GM18870 (cell line): ENCODE measurements at regions not wholly inside any gene's neighbourhood (a gene's known extent, or its start where the extent isn't known, plus 50 kb on each side); places are given as distances from the start of the nearest gene placed in this dataset.
A peak's percentile ranks its signal among the peaks of the same experiment; 100 is the strongest.
"Not testable (repeated sequence)": the region's sequence is repeated elsewhere in the genome, so short reads cannot be mapped to it uniquely, and the experiment has no call there.

Experiments
- ATAC-seq: cut with Tn5 transposase; IDR thresholded peaks from one replicate; pipeline ENCODE4 v1.9.1; 2021; ENCODE audit warnings: moderate library complexity; ENCODE audit not compliant: unreplicated experiment

DNA sequence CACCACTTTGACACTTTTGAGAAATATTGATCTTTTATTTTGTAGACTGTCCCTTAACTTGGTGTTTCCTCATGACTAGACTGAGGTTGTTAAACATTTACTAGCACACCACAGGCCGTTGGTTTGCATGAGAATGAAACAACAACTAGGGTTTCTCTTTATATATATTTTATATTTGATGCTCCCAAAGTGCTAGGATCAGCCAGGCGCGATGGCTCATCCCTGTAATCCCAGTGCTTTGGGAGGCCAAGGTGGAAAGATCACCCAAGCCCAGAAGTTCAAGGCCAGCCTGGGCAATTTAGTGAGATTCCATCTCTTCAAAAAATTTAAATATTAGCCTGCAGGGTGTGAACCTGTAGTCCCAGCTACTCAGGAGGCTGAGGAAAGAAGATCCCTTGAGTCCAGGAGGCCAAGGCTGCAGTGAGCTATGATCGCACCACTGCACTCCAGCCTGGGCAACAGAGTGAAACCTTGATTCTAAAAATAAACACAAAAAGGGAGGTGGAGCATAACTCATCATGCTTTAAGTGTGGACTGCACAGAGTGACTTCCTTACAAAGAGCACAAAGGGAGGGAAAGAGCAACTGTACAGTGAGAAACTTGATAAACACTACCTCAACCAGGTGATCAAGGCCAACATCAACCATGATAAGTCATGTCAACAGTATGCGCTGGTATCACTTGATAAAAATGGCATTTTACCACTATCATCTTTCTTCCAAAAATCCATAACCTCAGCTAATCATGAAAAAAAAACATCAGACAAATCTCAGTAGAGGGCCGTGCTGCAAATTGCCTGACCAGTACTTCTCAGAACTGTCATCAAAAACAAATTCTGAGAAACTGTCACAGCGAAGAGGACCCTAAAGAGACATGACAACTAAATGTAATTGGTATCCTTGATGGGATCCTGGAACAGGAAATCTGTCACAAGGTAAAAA, 72.8 kb upstream of the ATF7IP2 start:
- peak; percentile 93 for ATAC-seq

DNA sequence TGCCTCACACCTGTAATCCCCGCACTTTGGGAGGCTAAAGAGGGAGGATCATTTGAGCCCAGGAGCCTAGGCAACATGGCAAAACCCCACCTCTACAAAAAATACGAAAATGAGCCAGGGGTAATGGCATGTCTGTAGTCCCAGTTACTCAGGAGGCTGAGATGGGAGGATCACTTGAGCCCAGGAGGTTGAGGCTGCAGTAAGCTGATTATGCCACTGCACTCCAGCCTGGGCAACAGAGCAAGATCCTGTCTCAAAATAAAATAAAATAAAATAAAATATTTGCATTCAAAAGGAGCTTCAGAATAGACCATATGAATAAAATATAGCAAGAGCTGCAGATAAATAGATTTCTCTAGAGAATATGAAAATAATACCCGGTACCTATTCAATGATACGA, 71.5 kb upstream of the ATF7IP2 start:
- no peak for ATAC-seq

DNA sequence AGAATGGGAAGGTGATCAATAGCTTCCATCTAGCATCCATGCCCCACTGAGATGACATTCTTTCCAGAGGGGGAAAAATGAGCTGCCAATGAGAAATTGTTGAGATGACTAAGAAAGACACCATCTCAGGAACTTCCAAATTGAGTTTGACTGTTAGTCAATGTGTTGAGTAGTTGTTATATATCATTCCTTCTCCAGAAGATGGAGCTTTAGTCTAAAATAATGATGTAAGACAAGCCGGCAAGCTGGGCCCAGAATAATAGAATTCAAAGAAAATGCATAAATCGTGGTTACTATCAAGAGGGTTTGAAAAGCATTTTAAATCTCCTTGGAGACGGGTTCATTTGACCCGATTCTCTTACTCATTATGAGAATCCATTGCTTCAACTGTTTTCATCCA, 71.0 kb upstream of the ATF7IP2 start:
- ATAC-seq = no peak

DNA sequence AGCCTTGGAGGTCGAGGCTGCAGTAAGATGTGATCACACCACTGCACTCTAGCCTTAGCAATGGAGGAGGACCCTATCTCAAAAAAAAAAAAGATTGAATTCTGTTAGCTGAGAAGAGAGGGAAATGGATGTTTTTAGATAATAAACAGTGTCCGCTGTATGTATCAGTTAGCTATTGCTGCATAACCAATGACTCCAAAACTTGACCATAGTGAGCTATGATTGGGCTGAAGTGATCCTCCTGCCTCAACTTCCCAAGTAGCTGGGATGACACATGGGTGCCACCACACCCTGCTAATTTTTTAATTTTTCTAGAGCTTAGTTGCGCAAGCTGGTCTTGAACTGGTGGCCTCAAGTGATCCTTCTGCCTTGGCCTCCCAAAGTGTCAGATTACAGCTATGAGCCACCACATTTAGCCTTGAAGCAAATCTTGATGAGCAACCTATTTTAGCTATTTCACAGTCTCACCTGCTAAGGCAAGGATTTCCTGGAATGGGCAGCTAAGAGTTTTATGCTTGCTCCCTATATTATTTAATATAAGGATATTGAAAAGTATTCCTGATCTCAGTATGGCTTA, 68.3 kb upstream of the ATF7IP2 start:
- ATAC-seq = no peak

DNA sequence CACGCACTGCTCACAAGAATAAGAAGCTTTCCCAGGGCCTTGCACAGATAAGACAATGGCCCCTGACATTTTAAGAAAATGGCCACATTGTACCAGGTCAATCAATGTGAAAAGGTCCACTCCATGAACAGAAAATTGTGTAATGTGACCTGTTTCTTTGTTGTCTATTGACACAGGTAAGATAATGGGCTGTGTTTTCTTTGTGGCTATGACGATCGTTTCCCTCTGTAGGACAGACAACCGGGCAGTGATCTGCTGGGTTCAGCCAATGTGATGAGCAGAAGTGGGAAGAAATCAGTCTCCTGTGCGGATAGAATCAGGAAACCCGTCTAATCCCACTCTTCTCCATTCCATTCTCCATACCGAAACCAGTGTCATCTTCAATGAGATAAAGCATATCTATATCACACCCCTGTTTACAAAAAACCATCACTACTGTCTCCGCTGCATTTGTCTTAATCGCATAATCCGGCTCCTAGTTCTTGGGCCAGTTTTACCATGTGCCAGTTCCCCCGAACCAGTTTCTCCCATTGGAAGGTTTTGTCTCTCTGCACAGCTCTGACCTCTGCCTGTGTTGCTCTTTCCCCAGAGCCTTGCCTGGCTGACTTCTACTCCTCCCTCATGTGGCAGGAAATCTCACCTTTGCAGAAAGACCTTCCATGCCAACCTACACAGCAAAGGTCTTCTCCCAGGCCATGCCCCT, 66.9 kb upstream of the ATF7IP2 start:
- no peak for ATAC-seq

DNA sequence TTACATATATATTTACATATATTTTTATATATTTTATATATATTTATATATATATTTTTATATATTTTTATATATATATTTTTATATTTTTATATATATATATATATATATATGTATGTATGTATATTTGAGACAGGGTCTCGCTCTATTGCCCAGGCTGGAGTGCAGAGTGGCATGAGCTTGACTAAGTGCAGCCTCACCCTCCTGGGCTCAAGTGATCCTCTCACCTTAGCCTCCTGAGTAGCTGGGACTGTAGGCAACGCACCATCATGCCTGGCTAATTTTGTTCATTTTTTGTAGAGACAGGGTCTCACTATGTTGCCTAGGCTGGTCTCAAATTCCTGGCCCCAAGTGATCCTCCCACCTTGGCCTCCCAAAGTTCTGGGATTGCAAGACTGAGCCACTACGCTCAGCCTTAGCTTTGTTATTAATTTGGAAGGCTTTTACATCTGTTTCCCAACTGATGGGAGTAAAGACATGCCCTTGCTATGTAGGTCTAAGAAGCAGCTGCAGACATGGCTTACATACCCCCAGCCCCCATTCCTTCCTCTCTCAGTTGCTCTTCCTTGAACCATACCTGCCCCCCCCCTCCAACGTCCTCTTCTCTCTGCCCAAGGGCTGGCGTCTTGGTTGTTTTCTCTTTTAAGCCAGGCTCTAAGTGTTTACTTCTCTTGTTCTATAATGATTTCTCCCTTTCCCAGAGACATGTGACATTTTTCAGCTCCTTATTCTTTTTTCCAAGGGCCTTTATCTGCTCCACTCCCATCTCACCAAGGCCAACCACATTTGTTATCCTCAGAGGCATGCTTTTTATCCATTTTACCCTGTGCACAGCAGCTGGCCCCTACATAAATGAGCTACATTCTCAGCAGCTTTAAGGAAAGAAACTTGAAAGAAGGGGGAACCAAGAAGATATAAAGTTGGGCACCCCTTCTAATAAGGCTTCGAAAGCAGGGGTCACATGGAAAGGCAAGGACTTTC, 64.2 kb upstream of the ATF7IP2 start:
- ATAC-seq = no peak

DNA sequence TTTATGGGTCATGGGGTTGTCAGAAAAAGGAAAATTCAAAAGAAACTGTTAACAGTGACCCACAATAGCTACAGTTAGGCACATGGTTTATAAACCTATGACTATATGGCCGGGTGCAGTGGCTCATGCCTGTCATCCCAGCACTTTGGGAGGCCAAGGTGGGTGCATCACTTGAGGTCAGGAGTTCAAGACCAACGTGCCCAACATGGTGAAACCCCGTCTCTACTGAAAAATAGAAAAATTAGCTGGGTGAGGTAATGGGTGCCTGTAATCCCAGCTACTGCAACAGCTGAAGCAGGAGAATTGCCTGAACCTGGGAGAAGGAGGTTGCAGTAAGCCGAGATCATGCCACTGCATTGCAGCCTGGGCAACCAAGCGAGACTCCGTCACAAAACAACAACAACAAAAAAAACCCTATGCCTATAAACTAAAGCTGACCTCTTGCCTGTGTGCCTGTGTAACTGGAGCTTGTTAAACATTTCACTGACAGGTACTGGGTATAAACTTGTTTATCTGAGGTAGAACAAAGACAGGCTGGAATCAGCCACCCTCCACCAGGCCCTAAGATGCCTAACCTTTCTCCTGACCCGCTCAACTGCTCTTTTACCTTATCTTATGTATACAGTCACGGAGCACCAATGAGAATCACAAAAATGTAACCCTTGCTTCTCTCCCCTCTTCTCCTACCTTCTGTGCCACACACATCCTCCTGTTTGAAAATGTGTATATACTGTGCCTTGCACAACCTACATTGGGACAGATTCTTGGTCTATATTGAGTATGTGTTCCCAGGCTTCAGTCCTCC, 62.9 kb upstream of the ATF7IP2 start:
- no peak for ATAC-seq

DNA sequence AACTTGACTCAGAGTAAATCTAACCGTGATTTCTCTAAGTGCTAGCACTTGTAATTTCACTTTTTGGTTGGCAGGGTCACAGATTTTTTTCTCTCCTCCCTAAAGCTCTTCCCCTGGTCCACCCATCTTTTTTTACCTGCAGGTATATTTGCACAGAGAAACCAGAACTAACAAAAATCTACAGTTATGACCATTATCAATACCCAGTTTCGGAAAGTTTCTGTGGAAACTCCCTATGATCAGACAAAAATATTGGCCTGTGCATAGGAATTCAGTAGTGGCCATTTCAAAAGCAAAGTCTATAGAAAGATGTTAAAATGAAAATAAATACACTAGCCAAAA, 62.4 kb upstream of the ATF7IP2 start:
- no peak for ATAC-seq

DNA sequence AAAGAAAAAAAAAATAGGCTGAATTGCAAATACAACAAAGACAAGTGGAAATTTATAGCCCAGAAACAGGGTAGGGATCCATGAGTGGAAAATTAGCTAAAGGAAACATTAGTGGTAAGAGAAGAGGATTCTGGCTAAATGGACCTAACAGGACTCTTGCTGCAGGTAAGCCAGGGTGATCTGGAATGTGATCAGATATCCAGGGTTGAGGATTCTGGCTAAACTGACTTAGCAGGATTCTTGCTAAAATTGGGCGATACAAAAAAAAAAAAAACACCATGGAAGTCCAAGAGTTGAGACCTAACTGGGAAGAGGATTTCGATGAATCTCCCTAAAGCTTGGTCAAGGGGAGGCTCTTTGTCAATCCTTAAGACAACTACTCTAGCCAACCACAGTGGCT, 61.7 kb upstream of the ATF7IP2 start:
- ATAC-seq = no peak

DNA sequence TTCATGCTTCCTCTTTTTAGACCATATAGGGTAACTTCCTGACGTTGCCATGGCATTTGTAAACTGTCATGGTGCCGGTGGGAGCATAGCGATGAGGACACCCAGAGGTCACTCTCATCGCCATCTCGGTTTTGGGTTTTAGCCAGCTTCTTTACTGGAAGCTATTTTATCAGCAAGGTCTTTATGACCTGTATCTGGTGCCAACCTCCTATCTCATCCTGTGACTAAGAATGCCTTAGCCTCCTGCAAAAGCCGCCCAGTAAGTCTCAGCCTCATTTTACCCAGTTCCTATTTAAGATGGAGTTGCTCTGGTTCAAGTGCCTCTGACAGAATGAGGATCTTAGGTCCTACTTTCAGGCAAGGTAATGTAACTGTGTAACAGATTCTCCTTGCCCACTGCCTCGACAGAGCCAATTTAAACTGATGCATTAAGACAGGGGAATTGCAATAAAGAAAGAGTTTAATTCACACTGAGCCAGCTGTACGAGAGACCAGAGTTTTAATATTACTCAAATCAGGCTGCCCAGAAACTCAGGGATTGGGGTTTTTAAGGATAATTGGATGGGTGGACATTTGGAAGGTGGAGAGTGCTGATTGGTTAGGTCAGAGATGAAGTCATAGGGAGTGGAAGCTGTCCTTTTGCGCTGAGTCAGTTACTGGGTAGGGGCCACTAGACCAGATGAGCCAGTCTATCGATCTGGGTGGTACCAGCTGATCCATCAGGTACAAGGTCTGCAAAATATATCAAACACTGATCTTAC, 59.9 kb upstream of the ATF7IP2 start:
- ATAC-seq = no peak

DNA sequence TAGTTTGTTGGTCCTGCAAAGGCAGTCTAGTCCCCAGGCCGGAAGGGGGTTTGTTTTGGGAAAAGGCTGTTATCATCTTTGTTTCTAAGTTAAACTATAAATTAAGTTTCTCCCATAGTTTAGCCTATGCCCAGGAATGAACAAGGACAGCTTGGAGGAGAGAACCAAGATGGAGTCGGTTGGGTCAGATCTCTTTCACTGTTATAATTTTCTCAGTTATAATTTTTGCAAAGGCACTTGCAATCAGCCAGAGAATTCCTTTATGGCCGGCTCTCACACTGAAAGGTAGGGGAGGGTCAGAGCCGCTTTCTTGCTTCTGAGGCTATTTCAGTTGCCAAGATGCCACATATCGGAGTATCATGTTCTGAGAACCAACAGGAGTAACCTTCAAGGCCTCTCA, 59.2 kb upstream of the ATF7IP2 start:
- ATAC-seq = no peak

DNA sequence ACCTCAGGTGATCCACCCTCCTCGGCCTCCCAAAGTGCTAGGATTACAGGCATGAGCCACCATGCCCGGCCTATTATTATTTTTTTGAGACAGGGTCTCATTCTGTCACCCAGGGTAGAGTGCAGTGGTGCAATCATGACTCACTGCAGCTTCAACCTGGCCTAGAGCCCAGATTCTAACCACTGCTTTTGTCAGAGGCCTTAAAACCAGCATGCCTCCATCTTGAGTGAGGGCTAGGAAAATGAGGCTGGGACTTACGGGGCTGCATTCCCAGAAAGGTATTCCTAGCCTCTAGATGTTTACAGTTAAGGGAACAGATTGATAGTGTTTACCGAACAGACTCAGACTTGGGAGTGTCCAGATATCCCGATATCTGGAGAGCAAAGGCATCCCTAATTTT, 57.6 kb upstream of the ATF7IP2 start:
- not testable (repeated sequence) for ATAC-seq

DNA sequence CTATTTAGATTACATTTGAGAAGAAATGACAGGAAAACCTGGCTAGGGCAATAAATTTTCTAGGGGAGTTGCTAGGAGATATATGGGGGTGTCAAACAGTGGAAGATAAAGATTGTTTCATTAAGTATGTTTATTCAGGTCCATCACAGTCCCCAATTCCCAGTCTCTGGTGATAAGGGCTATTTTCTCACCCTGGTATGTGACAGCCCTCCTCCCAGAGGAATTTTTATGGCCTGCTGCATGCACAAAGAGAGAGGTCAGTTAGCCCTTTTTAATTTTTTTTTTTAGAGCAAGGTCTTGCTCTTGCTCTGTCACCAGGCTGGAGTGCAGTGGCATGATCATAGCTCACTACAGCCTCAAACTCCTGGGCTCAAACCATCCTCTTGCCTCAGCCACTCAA, 53.6 kb upstream of the ATF7IP2 start:
- ATAC-seq = no peak

DNA sequence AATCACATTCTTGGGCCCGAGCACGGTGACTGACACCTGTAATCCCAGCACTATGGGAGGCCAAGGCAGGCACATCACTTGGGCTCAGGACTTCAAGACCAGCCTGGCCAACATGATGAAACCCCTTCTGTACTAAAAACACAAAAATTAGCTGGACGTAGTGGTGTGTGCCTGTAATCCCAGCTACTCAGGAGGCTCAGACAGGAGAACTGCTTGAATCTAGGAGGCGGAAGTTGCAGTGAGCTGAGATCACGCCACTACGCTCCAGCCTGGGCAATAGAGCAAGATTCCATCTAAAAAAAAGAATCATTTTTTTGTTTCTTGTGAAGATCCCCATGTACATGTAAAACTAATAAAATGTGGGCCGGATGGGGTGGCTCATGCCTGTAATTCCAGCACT, 53.1 kb upstream of the ATF7IP2 start:
- no peak for ATAC-seq

DNA sequence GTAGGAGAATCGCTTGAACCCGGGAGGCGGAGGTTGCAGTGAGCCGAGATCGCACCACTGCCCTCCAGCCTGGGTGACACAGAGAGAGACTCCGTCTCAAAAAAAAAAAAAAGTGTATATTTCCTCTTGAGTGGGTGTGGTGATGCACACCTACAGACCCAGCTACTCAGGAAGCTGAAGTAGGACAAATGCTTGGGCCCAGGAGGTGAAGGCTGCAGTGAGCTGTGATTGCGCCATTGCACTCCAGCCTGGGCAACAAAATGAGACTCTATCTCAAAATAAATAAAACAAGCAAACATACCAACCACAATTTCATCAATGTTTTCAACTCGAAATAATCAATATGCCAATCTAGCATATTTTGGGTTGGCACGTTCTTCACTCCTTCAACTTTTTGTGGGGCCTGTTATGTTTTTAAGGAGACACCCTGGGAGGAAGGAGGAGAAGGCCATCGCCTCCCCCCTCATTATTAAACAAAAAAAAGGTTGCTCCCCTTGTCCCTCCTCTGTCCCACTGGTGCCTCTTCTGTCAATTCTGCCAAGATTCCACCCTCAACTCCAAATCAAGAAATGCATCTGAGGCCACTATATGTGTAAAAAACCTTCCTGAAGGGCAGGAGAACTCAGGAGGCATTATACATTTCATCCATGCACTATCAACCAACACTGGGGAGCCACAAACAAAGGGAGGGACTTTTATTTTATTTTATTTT, 52.4 kb upstream of the ATF7IP2 start:
- no peak for ATAC-seq

DNA sequence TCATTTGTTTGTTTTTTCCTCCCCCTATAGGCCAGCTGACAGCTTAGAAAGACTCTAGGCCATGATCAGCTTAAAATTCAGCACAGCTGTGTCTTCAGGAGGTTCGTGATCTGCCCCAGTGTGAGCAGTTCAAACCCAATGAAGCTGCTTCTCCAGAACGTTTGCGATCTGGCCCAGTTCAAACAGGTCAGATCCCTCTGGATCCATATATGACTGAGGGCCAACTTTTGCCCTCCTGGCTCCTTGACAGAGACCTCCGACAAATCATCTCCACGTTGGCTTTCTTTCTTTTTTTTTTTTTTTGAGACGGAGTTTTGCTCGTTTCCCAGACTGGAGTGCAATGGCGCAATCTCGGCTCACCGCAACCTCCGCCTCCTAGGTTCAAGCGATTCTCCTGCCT, 50.2 kb upstream of the ATF7IP2 start:
- ATAC-seq = no peak
